Kidney capillary endothelial cell (primary cell): ENCODE measurements at regions not wholly inside any gene's neighbourhood (a gene's known extent, or its start where the extent isn't known, plus 50 kb on each side); places are given as distances from the start of the nearest gene placed in this dataset.
"Not testable (repeated sequence)": the region's sequence is repeated elsewhere in the genome, so short reads cannot be mapped to it uniquely, and the experiment has no call there.

Source experiments
- DNase-seq: peaks from one replicate; pipeline ENCODE4 v3.0.0-alpha.2; 2018; ENCODE audit warnings: low spot score

DNA sequence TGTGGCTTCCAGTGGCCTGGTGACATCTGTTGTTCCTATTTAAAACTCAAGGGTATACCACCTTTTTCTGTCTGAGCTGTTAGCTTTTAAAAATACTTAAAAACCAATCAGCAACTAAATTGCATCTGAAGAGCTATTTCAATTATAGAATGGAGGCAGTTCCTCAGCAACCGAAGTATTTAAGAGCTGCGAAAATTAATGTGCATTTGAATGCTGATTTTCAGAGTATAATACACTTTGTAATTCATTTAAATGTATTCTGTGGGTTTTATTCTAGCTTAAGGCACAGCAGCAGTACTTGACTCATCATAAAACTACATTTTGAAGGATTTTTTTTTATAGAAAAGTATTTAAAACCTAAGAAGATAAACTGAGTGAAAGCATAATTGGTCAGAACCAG is 404.9 kb upstream of the PRKCQ start:
- DNase-seq: no peak

DNA sequence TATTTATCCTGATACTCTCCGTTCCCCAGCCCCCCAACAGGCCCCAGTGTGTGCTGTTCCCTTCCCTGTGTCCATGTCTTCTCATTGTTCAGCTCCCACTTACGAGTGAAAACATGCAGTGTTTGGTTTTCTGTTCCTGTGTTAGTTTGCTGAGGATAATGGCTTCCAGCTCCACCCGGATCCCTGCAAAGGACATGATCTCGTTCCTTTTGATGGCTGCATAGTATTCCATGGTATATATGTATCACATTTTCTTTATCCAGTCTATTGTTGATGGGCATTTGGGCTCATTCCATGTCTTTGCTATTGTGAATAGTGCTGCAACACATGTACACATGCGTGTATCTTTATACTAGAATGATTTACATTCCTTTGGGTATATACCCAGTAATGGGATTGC is 403.9 kb upstream of the PRKCQ start:
- not testable (repeated sequence) for DNase-seq

DNA sequence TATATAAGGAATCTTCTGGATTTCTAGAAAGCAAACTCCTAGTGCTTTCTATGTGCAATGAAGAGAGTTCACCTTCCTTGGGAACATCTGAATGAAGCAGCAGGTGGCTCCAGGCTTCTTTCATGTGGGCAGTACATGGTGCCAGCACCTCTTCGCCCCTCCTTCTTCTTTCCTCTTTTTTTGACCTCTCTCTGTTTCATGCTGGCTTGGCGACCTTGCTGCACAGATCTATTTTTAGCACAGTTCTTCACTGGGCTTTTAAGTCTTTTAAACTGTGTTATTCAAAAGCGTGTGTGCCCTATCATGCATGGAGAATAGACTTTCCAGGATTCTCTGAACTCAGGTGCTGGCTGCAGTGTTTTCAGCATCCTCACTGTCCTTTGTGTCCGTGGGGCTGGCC is 400.3 kb upstream of the PRKCQ start:
- no peak for DNase-seq

DNA sequence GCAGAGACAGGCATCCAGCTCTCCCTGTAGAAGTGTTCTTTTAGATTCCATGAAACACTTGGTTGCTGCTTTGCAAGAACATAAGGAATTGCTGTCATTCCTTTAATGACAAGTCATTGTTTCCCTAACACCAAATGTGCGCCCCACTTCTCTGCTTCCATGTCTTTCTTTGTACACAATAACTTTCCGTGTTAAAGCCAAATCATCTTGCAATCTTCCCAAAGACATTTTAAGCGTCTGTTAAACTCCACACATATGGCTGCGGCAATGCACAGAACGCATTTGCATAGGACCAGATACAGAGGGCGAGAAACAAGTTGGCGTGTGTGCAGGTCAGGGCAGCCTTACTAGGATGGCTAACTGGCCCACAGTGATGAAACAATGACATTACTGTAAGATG is 399.3 kb upstream of the PRKCQ start:
- DNase-seq: no peak

GRCh38 chr10:6978187-6978627 is 398.1 kb upstream of the PRKCQ start:
- no peak for DNase-seq

DNA sequence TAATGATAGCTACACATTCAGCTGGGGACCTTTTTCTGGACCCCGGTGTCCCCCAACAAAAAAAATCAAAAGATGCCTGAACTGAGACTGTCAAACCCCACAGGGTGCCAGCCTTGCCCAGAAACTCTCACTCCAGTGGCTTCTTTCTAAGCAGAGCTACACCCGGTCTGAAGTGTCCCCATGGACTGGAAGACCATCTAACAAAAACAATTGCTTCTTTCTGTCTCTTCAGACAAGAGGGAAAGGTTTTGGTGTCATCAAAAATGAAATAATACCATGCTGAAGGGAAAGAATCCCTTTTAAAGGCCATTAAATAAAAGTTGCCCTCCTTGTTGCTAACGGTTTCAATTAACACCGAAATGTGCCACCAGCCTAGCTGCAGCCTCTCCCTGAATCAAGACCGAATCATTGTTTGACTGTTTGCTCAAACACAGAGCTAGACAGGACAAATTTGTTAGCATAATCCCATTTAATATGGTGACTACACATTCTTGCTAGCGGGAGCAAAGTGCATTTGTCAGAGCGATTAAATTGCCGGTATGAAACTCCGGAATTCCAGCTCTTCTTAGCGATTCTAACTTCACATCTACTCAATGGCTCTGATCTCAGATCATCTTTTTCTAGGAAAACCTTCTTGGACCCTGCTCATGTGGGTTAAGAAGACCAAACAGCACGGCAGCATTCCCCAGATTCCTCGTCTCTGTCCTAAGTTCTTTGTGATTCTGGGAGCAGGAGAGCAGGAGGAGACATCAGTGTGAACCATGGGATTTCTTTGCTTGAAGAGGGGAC is 397.5 kb upstream of the PRKCQ start:
- DNase-seq: no peak

- no peak for DNase-seq
Observed at GRCh38 chr10:6973899-6974298, 393.8 kb upstream of the PRKCQ start.

- no peak for DNase-seq
Observed at GRCh38 chr10:6972226-6972625, 392.1 kb upstream of the PRKCQ start.

DNA sequence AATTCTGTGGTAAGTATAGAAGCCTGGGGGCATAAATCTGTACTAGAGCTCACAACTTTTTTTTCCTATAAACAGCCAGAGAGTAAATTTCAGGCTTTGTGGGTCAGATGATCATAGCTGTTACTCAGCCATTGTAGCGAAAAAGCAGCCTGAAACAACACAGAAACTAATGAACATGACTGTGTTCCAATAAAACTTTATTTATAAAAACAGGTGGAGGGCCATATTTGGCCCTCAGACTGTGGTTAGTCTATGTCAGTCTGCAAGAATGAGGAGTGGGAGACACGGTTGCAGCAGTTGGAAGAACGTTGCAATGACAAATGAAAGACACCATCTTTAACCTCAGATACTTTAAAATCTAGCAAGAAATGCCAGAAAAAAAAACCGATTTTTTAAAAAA is 389.6 kb upstream of the PRKCQ start:
- no peak for DNase-seq

- DNase-seq: no peak
Observed at GRCh38 chr10:6964543-6964942, 384.5 kb upstream of the PRKCQ start.

- no peak for DNase-seq
Observed at GRCh38 chr10:6962576-6962975, 382.5 kb upstream of the PRKCQ start.

GRCh38 chr10:6958711-6959110 is 378.6 kb upstream of the PRKCQ start:
- DNase-seq: no peak

DNA sequence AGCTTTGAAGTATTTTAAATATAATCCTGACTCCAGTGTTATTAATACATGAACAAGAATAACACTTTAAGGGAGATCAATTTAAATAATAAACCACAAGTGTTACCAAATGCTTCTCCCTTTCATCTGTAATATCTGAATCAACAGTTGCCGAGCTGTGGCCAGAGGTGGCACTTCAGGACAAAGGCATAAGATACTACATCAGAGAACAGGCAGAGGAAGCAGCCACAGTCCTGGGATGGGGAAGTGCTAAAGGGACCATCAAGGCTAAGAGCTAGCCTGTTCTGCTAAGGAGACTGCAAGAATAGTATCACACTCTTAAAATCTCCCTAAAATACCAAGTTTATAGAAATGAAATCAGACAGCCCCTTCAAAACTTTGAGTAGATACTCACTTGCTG is 378.2 kb upstream of the PRKCQ start:
- DNase-seq: no peak

DNA sequence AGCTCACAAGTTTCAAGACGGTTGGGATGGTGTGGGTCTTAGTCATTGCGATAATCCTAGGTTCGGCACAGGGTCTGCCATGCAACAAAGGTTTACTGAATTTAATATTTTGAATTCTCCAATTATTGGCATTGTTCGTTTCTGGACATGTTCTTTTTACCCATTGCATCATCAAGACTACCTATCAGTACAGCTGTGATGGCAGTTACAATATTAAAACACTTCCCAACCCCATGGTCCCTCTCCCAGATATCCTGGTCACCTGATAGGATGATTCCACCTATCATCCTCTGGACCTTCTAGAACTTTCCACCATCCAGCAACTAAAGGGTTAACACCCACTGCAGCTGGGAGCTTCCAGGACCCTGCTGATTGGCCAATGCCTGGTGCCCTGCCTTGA is 377.8 kb upstream of the PRKCQ start:
- DNase-seq: no peak

GRCh38 chr10:6956562-6956961 is 376.5 kb upstream of the PRKCQ start:
- no peak for DNase-seq

DNA sequence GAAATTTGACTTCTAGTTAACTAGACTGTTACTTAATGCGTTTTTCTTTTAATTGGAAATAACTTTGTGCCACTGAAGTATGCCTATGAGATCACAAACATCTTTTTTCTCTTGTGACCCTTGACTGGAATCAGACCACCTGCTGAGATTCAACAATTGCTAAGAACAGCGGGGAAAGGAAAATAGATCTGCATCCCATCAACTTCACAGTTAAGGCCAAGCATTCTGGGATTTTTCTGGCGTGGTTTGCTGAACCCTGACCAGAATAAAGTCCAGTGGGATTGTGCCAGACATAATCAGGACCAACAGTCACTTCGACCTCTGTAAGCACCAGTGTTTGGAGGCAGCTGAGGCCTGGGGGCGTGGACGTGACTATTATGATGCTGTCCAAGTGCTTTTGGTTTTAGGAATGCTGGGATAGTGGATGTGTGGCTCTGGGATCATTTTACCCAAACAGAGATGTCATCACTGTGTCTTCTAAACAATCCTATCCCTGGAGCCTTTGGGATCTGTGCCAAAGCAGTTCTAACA is 373.3 kb upstream of the PRKCQ start:
- DNase-seq: no peak

DNA sequence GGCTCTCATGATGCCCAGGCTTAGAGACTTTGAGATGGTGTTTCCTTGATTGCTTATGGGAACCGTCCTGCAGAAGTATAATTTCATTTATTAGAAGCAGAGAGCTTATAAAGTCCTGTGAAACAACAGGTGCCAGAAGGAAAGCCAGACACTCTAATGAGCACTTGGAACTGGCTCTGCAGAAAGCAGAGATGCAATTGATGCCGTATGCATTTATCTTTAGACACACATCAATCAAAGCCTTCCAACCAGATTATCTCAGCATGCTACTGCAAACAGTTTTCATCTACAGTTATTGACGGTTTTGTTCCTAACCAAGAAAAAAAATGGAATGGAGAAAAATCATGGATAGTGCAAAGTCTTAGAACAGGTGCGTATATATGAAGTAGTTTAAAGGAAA is 371.7 kb upstream of the PRKCQ start:
- DNase-seq: no peak

- no peak for DNase-seq
Observed at GRCh38 chr10:6950133-6950532, 370.1 kb upstream of the PRKCQ start.

DNA sequence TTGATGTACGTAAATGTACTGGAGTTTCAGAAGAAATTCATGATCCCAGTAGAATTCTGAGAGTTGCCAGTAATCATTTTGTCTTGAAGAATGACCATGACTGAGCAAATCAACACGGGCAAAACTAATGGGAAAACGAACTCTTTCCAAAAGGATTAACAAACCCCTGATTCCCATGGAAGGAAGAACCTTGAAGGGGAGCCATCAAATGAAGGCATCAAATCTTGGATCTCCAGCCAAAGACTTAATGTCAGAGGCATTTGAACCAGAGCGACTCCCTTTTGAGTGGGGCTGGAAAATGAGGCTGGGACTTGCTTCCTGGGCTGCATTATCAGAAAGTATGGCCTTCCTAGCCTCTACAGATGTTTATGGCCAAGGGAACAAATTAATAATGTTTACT is 364.4 kb upstream of the PRKCQ start:
- no peak for DNase-seq

- DNase-seq: no peak
Observed at GRCh38 chr10:6938384-6938783, 358.3 kb upstream of the PRKCQ start.

GRCh38 chr10:6936931-6937330 is 356.9 kb upstream of the PRKCQ start:
- DNase-seq: no peak

GRCh38 chr10:6929148-6929830 is 349.2 kb upstream of the PRKCQ start:
- DNase-seq: no peak

DNA sequence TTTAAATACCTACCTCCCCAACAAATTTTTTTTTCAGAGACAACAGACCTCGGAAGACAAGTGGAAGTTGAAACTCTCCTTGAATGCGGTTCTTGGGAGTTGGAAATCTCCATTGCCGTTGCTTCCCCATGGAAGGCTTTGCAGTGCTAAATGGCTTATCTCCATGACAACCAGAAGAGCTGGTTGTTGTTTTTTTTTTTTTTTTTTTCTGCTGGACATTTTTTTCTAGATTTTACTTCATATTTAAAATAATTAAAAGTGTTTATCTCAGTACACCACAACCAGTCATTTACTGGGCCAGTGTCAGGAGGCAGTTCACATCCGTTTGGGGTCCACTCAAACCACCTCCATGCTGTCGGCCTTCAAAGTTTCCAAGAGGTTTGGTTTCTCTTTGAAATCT is 348.5 kb upstream of the PRKCQ start:
- no peak for DNase-seq

GRCh38 chr10:6926971-6927370 is 346.9 kb upstream of the PRKCQ start:
- no peak for DNase-seq
